ENCODE measurements at regions not wholly inside any gene's neighbourhood (a gene's known extent, or its start where the extent isn't known, plus 50 kb on each side); places are given as distances from the start of the nearest gene placed in this dataset.
"Not testable (repeated sequence)": the region's sequence is repeated elsewhere in the genome, so short reads cannot be mapped to it uniquely, and the experiment has no call there.

GRCh38 chr6:164045082-164045481, 630.6 kb downstream of the QKI start:
- no peak for DNase-seq

GRCh38 chr6:164043656-164044055, 629.1 kb downstream of the QKI start:
- DNase-seq, result not testable (repeated sequence)

GRCh38 chr6:164042212-164042611, 627.7 kb downstream of the QKI start:
- no peak for DNase-seq

- DNase-seq, result no peak
Observed at GRCh38 chr6:164040994-164041393, 626.5 kb downstream of the QKI start.

GRCh38 chr6:164039954-164040375, 625.4 kb downstream of the QKI start:
- no peak for DNase-seq

GRCh38 chr6:164037171-164037870, 622.8 kb downstream of the QKI start:
- no peak for DNase-seq

GRCh38 chr6:164035900-164036485, 621.5 kb downstream of the QKI start:
- DNase-seq, result peak in 2 of 3 experiments; percentile 63 to 90

- DNase-seq, result no peak
Observed at GRCh38 chr6:164034602-164035140, 620.2 kb downstream of the QKI start.

GRCh38 chr6:164025180-164025579, 610.7 kb downstream of the QKI start:
- no peak for DNase-seq

GRCh38 chr6:164023535-164023934, 609.0 kb downstream of the QKI start:
- DNase-seq, result no peak

GRCh38 chr6:164022632-164023031, 608.1 kb downstream of the QKI start:
- no peak for DNase-seq

GRCh38 chr6:164021589-164022250, 607.2 kb downstream of the QKI start:
- DNase-seq, result no peak

- no peak for DNase-seq
Observed at GRCh38 chr6:164020142-164020541, 605.6 kb downstream of the QKI start.

GRCh38 chr6:164018133-164018532, 603.6 kb downstream of the QKI start:
- no peak for DNase-seq

- DNase-seq, result no peak
Observed at GRCh38 chr6:164016056-164016455, 601.5 kb downstream of the QKI start.

- DNase-seq, result peak in 2 of 3 experiments; percentile 66 to 94
Observed at GRCh38 chr6:164015088-164015484, 600.6 kb downstream of the QKI start.

GRCh38 chr6:164014346-164015087, 600.0 kb downstream of the QKI start:
- DNase-seq, result peak in 1 of 3 experiments; percentile 60

GRCh38 chr6:164013480-164014208, 599.1 kb downstream of the QKI start:
- DNase-seq, result peak in 1 of 3 experiments; percentile 11

GRCh38 chr6:164011321-164011720, 596.8 kb downstream of the QKI start:
- DNase-seq, result no peak

- DNase-seq, result no peak
Observed at GRCh38 chr6:164010441-164011103, 596.1 kb downstream of the QKI start.

GRCh38 chr6:164008902-164009301, 594.4 kb downstream of the QKI start:
- DNase-seq, result no peak

GRCh38 chr6:164007881-164008280, 593.4 kb downstream of the QKI start:
- no peak for DNase-seq
